ENCODE measurements at regions not wholly inside any gene's neighbourhood (a gene's known extent, or its start where the extent isn't known, plus 50 kb on each side); places are given as distances from the start of the nearest gene placed in this dataset.

- TF ChIP-seq CTCF (IDR thresholded peaks at IDR 0.05 in 2 of 3, conservative IDR thresholded peaks at IDR 0.05 in 1 of 3; ENCODE audit: borderline replicate concordance in 1 of 3, insufficient read depth in 1 of 3, low read depth in 2 of 3, low read length in 2 of 3) (no peak), EZH2 (IDR thresholded peaks at IDR 0.05) (no peak)
Observed at GRCh38 chr3:21142031-21142430, 609.0 kb downstream of the ZNF385D start.

Measured in HCT116 (cell line).